ENCODE measurements at regions not wholly inside any gene's neighbourhood (a gene's known extent, or its start where the extent isn't known, plus 50 kb on each side); places are given as distances from the start of the nearest gene placed in this dataset.

DNA sequence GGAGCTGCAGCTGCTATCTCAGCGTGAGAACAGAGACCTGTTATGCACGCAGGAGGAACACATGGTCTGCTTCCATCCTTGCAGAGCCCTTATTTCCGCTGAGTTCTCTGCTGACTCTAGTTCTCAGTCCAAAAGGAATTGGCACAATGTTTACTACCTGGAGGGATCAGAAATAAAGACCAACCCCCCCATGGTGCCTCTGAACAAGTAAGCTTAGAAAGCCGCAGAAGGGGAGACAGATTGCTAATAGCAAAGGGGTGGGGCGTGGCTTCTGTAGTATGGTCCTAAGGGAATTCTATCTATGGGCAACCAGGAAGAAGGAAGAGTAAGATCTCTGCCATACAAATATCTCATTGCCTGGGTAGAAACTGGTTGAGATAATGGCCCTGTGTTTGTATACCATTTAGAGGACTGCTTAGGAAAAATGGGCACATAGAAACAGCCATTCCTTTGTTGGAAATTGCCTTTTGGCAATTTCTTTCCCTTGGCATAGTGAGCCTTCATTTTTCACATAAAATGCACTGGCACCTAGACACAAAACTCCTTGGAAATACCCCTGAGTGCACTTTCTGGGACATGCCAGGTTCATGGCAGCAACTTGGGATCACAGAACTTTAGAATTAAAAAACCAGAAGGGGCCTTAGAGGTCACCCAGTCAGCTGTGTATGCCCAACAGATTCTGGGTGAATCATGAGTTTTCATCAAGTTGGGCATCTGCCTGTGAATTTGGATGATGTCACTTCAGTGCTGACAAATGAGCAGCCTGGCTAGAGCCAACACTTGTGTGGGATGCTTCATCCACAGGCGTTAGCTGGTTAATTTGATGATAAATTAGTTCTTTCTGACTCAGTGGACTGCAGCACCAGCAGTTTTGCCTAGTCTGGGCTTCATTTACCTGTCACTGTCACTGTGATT is 57.4 kb upstream of the STXBP5L start:
- no peaks in the 10 kb centered on the region for H3K9me3 ChIP-seq
- WGBS, 2 donors, result 82 to 86% methylated on average over 6 of the region's 6 CpGs
- no peak overlapping the region for H3K4me3 ChIP-seq (replicated peaks in 1 of 3)
- intact Hi-C loops (cut with DNase I), result no loop called here
- no peaks in the 10 kb centered on the region for H3K27me3 ChIP-seq
- no peak overlapping the region for H3K27ac ChIP-seq
- H3K4me1 ChIP-seq, result peaks cover 13 to 16% of the 10 kb centered on the region in 2 donors
- TF ChIP-seq POLR2A (IDR thresholded peaks at IDR 0.05) (no peak), CTCF (IDR thresholded peaks at IDR 0.05) (no peak)
- DNase-seq, result no peak
- no peaks in the 10 kb centered on the region for H3K36me3 ChIP-seq

- no peak for DNase-seq
- Histone ChIP-seq H3K4me1 (peaks cover 25 to 29% of the 10 kb centered on the region in 2 donors), H3K36me3 (no peaks in the 10 kb centered on the region), H3K27ac (no peak overlapping the region), H3K9me3 (no peaks in the 10 kb centered on the region), H3K4me3 (replicated peaks in 1 of 3) (no peak overlapping the region), H3K27me3 (no peaks in the 10 kb centered on the region)
- intact Hi-C loops (cut with DNase I), result no loop called here
- WGBS, 2 donors, result 83 to 88% methylated on average over 2 of the region's 2 CpGs
- no peak for TF ChIP-seq POLR2A (IDR thresholded peaks at IDR 0.05)
- no peak for TF ChIP-seq CTCF (IDR thresholded peaks at IDR 0.05)
These were observed 55.6 kb upstream of the STXBP5L start for GRCh38 chr3:120852412-120852811.

DNA sequence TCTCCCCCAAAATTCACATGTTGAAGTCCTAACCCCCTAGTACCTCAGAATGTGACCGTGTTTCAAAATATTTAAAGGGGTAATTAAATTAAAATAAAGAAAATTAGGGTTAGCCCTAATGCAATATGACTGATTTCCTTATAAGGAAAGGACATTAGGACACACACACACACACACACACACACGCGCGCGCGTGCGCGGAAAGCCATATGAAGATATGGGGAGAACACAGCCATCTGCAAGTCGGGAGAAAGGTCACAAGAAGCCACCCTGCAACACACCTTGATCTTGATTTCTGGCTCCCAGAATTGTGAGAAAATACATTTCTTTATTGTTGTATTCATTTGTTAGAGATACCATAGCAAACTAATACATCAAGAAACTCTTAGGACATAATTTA is 54.6 kb upstream of the STXBP5L start:
- no peak for DNase-seq
- Histone ChIP-seq H3K27me3 (no peaks in the 10 kb centered on the region), H3K9me3 (no peaks in the 10 kb centered on the region), H3K36me3 (no peaks in the 10 kb centered on the region), H3K4me3 (replicated peaks in 1 of 3) (no peak overlapping the region), H3K27ac (no peak overlapping the region), H3K4me1 (peaks cover 25 to 29% of the 10 kb centered on the region in 2 donors)
- intact Hi-C loops (cut with DNase I), result no loop called here
- 91 to 95% methylated on average over 9 of the region's 9 CpGs for WGBS, 2 donors
- no peak for TF ChIP-seq CTCF (IDR thresholded peaks at IDR 0.05)
- TF ChIP-seq POLR2A (IDR thresholded peaks at IDR 0.05), result no peak

DNA sequence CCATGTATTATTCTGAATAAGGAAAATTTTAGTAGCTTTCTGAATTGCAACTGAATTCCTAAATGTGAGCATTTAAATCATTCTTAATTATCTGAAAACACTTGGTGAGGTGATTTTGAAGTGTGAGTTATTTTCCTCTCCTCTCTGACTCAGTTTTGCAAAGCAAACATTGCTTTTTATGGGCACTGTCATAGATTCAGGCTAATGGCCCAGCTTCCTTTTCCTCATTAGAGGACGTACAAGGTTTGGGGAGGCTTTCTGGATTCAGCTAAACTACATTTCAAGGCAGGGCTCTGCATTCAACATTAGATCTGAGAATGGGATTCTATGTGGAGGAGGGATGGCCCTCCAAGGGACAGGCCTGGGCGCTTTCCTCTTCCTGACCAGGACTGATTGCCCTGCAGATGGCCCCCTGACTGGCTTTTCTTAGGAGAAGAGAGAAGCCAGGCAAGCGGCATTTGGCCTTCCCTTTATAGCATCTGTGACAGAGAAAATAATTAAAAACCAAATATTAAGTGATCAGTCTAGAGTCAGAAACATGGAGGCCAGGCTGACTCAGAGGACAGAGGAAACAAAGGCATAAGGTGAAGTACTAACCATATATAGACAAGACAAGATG is 53.0 kb upstream of the STXBP5L start:
- DNase-seq, result peak in 1 of 2 donors; percentile 2
- H3K4me1 ChIP-seq, result peaks cover 25 to 29% of the 10 kb centered on the region in 2 donors
- H3K9me3 ChIP-seq, result no peaks in the 10 kb centered on the region
- H3K27me3 ChIP-seq, result no peaks in the 10 kb centered on the region
- H3K27ac ChIP-seq, result peak overlapping the region; percentile 71 to 88 (median 86)
- no peaks in the 10 kb centered on the region for H3K36me3 ChIP-seq
- no peak overlapping the region for H3K4me3 ChIP-seq (replicated peaks in 1 of 3)
- intact Hi-C loops (cut with DNase I), result no loop called here
- TF ChIP-seq CTCF (IDR thresholded peaks at IDR 0.05), result no peak
- TF ChIP-seq POLR2A (IDR thresholded peaks at IDR 0.05), result peak in 1 of 2 donors; percentile 13
- WGBS, 2 donors, result 82 to 83% methylated on average over 3 of the region's 3 CpGs
